H1 (cell line): ENCODE measurements at regions not wholly inside any gene's neighbourhood (a gene's known extent, or its start where the extent isn't known, plus 50 kb on each side); places are given as distances from the start of the nearest gene placed in this dataset.

Experiments
- BACH1 ChIP-seq: IDR thresholded peaks from 2 replicates; pipeline ENCODE4 v1.6.1; 2012; ENCODE audit warnings: low read length, improper control_type of control experiment
- CBX8 ChIP-seq: fragments of 300-800, 300-1000 bp; sonication (generic); IDR thresholded peaks from 2 replicates; pipeline ENCODE4 v1.7.1; 2016; ENCODE audit warnings: low read depth, low read length, borderline replicate concordance
- CTBP2 ChIP-seq: IDR thresholded peaks from 2 replicates; pipeline ENCODE4 v1.7.0; 2011; ENCODE audit warnings: borderline replicate concordance, mild to moderate bottlenecking, moderate library complexity, mixed read lengths, low read length; ENCODE audit not compliant: insufficient read depth, insufficient read length
- HDAC6 ChIP-seq: IDR thresholded peaks from one replicate; pipeline ENCODE4 v1.7.1; 2012; ENCODE audit warnings: low read depth, mild to moderate bottlenecking, inconsistent platforms, low read length, moderate library complexity
- JUN ChIP-seq: IDR thresholded peaks from 2 replicates; pipeline ENCODE4 v1.6.1; 2011; ENCODE audit warnings: low read depth, mild to moderate bottlenecking, improper control_type of control experiment, low read length
- KDM1A ChIP-seq: fragments of 200-600, 300-600 bp; sonication (generic); IDR thresholded peaks from 2 replicates; pipeline ENCODE4 v1.7.1; 2016; ENCODE audit warnings: mild to moderate bottlenecking, low read length, borderline replicate concordance
- NANOG ChIP-seq: IDR thresholded peaks from 2 replicates; pipeline ENCODE4 v1.6.1; 2011; ENCODE audit warnings: low read length, low read depth, mild to moderate bottlenecking, inconsistent platforms; ENCODE audit not compliant: insufficient read depth, poor library complexity, severe bottlenecking
- RXRA ChIP-seq: IDR thresholded peaks from 2 replicates; pipeline ENCODE4 v1.6.1; 2011; ENCODE audit warnings: low read depth, mild to moderate bottlenecking, low read length, moderate library complexity; ENCODE audit not compliant: insufficient read depth
- SIN3A ChIP-seq, 2 experiments: IDR thresholded peaks in 1 of 2; conservative IDR thresholded peaks in 1 of 2; 2 replicates each; pipeline ENCODE4 v1.6.1; 2011 to 2012; ENCODE audit warnings: low read length in 2 of 2, improper control_type of control experiment in 1 of 2, low read depth in 1 of 2, mild to moderate bottlenecking in 1 of 2
- SP1 ChIP-seq: IDR thresholded peaks from 2 replicates; pipeline ENCODE4 v1.6.1; 2011; ENCODE audit warnings: low read depth, low read length
- SP4 ChIP-seq: IDR thresholded peaks from 2 replicates; pipeline ENCODE4 v1.6.1; 2012; ENCODE audit warnings: low read length, inconsistent platforms
- TCF12 ChIP-seq: IDR thresholded peaks from 2 replicates; pipeline ENCODE4 v1.6.1; 2011; ENCODE audit warnings: low read depth, mild to moderate bottlenecking, low read length
- TF ChIP-seq, protein P1 (sequence below): fragments of 300-600 bp; sonication (generic); IDR thresholded peaks from 2 replicates; pipeline ENCODE4 v1.7.1; 2012; ENCODE audit warnings: low read length, moderate library complexity, mild to moderate bottlenecking, inconsistent platforms; ENCODE audit not compliant: insufficient replicate concordance

DNA sequence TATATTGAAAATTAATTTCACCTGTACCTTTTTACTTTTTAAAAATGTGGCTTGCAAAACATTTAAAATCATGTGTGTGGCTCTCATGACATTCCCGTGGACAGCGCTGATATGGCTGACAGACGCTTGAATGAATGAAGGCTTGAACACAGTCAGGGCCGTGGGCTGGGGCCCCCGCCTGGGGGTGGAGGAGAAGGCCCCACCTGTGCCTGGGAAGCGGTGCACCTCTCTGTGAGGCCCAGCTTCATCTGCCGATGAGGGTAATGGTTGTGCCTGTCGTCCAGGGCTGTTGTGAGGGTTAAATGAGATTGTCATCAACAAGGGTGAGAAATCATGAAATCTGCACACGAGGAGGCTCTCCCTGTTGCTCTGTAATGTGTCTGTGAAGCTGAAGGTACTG, 85.9 kb upstream of the PRR23E start (continued):
- TF ChIP-seq, protein P1, sequence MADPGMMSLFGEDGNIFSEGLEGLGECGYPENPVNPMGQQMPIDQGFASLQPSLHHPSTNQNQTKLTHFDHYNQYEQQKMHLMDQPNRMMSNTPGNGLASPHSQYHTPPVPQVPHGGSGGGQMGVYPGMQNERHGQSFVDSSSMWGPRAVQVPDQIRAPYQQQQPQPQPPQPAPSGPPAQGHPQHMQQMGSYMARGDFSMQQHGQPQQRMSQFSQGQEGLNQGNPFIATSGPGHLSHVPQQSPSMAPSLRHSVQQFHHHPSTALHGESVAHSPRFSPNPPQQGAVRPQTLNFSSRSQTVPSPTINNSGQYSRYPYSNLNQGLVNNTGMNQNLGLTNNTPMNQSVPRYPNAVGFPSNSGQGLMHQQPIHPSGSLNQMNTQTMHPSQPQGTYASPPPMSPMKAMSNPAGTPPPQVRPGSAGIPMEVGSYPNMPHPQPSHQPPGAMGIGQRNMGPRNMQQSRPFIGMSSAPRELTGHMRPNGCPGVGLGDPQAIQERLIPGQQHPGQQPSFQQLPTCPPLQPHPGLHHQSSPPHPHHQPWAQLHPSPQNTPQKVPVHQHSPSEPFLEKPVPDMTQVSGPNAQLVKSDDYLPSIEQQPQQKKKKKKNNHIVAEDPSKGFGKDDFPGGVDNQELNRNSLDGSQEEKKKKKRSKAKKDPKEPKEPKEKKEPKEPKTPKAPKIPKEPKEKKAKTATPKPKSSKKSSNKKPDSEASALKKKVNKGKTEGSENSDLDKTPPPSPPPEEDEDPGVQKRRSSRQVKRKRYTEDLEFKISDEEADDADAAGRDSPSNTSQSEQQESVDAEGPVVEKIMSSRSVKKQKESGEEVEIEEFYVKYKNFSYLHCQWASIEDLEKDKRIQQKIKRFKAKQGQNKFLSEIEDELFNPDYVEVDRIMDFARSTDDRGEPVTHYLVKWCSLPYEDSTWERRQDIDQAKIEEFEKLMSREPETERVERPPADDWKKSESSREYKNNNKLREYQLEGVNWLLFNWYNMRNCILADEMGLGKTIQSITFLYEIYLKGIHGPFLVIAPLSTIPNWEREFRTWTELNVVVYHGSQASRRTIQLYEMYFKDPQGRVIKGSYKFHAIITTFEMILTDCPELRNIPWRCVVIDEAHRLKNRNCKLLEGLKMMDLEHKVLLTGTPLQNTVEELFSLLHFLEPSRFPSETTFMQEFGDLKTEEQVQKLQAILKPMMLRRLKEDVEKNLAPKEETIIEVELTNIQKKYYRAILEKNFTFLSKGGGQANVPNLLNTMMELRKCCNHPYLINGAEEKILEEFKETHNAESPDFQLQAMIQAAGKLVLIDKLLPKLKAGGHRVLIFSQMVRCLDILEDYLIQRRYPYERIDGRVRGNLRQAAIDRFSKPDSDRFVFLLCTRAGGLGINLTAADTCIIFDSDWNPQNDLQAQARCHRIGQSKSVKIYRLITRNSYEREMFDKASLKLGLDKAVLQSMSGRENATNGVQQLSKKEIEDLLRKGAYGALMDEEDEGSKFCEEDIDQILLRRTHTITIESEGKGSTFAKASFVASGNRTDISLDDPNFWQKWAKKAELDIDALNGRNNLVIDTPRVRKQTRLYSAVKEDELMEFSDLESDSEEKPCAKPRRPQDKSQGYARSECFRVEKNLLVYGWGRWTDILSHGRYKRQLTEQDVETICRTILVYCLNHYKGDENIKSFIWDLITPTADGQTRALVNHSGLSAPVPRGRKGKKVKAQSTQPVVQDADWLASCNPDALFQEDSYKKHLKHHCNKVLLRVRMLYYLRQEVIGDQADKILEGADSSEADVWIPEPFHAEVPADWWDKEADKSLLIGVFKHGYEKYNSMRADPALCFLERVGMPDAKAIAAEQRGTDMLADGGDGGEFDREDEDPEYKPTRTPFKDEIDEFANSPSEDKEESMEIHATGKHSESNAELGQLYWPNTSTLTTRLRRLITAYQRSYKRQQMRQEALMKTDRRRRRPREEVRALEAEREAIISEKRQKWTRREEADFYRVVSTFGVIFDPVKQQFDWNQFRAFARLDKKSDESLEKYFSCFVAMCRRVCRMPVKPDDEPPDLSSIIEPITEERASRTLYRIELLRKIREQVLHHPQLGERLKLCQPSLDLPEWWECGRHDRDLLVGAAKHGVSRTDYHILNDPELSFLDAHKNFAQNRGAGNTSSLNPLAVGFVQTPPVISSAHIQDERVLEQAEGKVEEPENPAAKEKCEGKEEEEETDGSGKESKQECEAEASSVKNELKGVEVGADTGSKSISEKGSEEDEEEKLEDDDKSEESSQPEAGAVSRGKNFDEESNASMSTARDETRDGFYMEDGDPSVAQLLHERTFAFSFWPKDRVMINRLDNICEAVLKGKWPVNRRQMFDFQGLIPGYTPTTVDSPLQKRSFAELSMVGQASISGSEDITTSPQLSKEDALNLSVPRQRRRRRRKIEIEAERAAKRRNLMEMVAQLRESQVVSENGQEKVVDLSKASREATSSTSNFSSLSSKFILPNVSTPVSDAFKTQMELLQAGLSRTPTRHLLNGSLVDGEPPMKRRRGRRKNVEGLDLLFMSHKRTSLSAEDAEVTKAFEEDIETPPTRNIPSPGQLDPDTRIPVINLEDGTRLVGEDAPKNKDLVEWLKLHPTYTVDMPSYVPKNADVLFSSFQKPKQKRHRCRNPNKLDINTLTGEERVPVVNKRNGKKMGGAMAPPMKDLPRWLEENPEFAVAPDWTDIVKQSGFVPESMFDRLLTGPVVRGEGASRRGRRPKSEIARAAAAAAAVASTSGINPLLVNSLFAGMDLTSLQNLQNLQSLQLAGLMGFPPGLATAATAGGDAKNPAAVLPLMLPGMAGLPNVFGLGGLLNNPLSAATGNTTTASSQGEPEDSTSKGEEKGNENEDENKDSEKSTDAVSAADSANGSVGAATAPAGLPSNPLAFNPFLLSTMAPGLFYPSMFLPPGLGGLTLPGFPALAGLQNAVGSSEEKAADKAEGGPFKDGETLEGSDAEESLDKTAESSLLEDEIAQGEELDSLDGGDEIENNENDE, result no peak
- TF ChIP-seq HDAC6, result no peak
- TF ChIP-seq NANOG, result no peak
- TF ChIP-seq TCF12, result no peak
- TF ChIP-seq JUN, result no peak
- TF ChIP-seq CBX8, result no peak
- TF ChIP-seq SP1, result no peak
- TF ChIP-seq RXRA, result no peak
- no peak for TF ChIP-seq SIN3A (conservative IDR thresholded peaks at IDR 0.05 in 1 of 2, IDR thresholded peaks at IDR 0.05 in 1 of 2; ENCODE audit: low read depth in 1 of 2, low read length in 2 of 2)
- TF ChIP-seq BACH1, result no peak
- no peak for TF ChIP-seq SP4
- no peak for TF ChIP-seq KDM1A
- no peak for TF ChIP-seq CTBP2
